ENCODE measurements at regions not wholly inside any gene's neighbourhood (a gene's known extent, or its start where the extent isn't known, plus 50 kb on each side); places are given as distances from the start of the nearest gene placed in this dataset.

DNA sequence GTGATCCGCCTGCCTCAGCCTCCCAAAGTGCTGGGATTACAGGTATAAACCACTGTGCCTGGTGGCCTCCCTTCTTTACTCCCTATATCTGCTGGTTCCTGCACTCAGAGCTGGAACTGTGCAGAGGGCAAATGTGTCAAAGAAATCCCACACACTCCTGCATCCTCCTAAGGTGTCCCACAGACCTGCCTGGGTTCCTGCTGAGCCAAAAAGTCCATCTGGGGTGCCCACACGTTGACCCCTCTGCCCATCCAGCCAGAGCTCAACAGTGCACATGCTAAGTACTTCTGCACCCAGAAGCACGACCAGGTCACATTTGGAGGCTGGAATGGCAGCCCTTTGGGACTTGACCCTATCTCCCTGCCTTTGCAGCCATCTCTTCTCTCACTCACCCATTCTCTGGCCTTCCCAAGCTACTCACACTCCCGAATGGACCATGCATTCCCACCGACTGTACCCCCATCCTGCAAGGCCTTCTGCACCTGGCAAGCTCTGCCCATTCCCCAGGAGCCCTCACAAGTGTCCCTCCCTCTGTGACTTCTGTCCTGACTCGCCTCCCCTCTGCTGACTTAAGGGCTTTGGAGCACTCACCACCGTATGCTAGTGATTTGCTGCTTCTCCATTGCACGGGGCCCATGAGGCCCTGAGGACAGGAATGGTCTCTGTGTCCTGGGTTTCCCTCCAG, 152.1 kb downstream of the KCTD15 start:
- DNase-seq (ENCODE audit: low spot score), result no peak

DNA sequence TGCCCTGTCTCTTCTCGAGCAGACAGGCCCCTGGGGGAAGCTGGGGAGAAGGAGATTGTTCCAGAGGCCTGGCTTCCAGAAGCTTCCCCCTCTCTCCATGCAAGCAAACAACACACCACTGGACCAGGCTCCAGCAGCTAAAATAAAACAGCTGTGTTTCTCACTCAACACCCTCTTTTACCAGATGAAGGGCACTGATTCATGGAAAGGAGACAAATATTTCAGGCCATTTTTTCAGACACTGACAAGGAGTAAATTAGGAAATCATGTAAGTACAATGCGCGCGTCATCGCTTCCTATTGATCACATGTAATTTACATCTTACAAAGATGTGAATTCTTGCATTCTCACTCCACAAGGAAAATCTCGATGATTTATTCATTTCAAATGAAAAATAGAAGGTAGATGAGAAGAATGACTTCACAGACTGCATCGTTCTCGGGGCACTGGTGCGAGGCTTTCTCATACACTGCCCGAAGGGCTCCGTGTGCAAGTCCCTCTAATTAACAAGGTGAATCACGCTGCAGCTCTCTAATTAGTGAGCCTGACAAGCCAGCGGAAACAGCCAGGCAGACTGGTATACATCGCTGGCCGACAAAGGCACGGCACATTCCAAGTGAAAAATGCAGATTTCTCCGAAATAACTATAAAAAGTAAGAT, 153.6 kb downstream of the KCTD15 start:
- no peak for DNase-seq (ENCODE audit: low spot score)

DNA sequence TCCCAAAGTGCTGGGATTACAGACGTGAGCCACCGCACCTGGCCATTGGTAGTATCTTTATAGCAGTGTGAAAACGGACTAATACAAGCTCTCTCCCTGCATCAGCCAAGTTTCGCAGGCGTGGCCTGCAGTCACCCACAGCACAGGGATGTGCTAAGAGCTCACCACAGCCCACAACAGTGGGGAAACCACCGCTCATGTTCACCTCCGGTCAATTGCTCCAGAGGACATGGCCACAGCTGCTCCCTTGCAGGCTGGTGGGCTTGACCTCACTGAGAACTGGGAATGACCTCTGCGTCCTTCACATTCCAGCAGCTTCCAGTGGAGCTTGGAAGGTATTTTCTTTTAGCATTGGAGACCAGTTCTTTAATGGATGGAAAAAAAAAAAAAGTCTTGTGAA, 156.4 kb downstream of the KCTD15 start:
- DNase-seq (ENCODE audit: low spot score), result no peak

DNA sequence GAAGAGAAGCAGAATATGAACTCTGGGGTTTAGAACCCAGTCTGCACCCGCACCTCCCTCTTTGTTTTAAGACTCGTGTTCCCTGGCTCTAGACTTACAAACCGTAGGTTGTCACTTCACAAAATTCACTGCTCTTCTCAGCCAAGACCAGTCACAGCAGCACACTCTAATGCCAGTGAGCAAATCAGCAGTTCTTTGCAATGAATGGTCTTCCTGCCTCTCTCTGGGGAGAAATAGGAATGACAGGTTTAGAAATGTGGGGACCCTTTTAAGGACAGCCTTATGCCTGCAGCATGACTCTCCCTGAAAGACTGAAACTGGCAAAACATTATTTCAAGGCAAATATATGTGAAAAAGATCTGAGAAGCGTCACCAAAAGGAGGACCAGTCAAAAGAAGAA, 156.9 kb downstream of the KCTD15 start:
- no peak for DNase-seq (ENCODE audit: low spot score)

DNA sequence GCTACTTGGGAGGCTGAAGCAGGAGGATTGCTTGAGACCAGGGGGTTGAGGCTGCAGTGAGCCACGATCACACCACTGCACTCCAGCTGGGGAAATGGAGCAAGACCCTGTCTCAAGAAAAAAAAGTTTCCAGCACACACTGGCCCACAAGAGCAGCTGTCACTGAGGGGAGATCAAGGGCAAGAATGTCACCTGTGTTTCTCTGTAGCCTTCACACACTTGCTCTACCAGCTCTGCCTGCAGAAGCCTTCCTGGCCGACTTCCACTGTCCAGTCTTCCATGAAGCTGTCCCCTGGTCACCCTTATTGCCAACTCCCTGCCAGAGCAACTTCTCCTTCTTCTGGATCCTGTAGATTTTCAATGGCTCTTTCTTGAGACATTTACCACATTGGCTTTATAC, 158.0 kb downstream of the KCTD15 start:
- DNase-seq (ENCODE audit: low spot score), result no peak

DNA sequence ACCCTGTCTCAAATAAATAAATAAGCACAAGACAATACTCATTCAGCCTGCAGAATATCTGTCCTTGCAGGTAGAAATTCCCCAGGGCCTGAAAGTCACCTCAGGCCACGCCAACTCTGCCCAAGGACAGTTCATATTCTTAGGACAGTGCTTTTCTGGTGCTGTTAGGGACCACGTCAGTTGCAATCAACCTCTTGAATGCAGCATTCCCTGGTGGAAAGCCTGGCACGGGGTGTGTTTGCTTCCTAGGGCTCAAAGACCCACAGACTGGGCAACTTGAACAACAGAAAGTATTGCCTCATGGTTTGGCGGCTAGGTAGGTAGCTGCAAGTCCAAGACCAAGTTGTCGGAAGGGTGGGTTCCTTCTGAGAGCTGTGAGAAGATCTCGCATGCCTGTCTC, 160.3 kb downstream of the KCTD15 start:
- DNase-seq (ENCODE audit: low spot score), result no peak

DNA sequence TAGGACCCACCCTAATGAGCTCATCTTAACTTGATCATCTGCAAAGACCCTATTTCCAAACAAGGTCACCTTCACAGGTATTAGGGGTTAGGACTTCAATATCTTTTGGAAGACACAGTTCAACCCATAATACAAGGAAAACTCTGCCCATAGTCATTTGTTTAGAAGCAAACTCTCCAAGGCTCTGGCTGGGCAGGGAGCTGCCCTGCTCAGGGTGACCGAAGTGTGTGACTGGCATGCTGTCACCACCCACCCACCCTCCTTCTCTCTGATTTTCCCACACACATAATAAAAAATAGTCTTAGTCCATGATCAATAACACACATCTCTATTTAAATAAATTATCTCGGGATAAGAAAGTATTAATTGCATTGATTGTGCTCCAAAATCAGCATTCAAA, 161.1 kb downstream of the KCTD15 start:
- no peak for DNase-seq (ENCODE audit: low spot score)

DNA sequence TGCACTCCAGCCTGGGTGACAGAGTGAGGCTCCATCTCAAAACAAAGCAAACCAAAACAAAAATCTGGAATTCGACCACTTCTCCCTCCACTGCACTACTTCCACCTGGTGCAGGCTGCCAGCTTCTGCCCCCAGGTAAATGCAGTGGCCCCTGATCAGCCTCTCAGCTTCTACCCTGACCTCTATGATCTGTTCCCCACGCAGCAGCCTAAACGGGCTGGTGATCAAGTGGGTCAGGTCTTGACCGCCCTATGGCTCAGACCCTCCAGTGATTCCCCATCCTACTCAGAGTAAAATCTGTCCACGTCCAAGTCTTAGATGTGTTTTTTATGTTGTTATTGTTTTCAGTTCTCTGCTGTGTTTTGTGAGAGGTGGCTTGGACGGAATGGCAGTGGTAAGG, 163.9 kb downstream of the KCTD15 start:
- no peak for DNase-seq (ENCODE audit: low spot score)

DNA sequence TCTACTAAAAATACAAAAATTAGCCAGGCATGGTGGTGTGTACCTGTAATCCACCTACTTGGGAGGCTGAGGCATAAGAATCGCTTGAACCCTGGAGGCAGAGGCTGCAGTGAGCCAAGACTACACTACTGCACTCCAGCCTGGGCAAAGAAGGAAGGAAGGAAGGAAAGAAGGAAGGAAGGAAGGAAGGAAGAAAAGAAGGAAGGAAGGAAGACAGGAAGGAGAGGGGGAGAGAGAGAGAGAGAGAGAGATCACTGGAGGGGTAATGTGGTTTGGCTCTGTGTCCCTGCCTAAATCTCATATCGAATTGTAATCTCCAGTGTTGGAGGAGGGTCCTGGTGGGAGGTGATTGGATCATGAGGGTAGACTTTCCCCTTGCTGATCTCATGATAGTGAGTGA, 165.5 kb downstream of the KCTD15 start:
- DNase-seq (ENCODE audit: low spot score), result no peak

DNA sequence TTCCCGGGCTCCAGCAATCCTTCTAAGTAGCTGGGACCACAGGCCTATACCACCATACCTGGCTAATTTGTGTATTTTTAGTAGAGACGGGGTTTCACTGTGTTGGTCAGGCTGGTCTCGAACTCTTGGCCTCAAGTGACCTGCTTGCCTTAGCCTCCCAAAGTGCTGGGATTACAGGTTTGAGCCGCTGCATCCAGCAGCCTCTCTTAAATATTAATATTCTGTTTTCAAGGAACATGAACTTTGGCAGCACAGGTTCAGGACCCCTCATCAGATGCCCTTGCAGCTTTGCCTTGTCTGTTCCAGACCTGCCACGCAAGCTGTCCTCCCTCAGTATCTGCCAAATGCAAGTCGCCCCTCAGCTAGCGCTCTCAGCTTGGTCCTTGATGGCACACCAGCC, 166.8 kb downstream of the KCTD15 start:
- DNase-seq (ENCODE audit: low spot score), result no peak

DNA sequence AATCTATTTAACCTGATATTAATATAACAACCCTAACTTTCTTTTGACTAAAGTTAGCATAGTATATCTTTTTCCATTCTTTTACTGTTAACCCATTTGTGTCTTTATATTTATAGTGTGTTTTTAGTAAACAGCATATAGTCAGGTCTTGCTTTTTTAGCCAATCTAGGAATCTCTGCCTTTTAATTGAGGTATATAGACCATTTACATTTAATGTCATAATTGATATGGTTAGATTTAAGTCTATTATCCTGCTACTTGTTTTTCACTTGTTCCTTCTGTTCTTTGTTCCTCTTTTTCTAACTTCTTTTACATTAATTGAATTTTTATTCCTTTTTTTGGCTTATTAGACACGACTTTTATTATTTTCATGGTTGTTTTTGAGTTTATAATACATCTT, 174.4 kb downstream of the KCTD15 start:
- no peak for DNase-seq (ENCODE audit: low spot score)

DNA sequence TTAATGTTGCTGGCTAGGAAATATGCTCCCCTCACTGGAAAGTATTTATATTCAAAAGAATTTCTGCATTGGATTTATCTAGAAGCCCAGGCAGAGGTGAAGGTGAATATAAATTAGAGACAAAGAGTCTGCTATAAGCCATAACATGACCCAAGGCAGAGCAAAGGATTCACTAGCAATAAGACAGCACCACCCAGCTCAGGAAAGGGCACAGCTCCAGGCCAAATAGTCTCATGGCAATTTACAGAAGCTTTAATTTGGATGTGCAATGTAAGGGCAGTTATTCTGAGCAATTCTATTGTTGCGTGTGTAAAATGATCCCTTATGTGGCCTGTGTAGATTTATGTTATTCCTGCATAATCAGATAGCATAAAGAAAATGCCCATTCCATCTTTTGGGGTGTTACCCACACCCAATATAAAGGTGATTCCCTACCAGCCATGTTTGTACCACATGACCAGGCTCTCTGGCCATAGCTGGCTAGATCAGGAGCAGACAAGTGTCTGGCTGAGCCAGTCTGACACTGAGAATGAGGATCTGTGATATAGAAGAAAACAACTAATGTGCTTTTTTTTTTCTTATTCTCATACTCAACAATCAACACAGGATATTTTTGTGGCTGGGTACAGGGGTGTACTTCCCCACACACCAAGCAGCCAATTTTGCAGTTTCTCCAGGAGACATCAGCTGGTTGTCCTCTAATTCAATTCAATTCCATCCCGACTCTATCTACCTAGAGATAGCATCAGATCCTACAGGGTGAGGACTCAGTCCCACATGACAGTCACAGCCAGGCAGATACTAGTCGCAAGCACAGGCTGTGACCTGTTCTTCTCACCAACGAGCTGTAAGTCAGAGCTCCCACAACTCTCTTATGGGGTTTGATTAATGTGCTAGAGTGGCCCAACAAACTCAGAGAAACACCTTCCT, 181.4 kb downstream of the KCTD15 start:
- DNase-seq (ENCODE audit: low spot score), result no peak

DNA sequence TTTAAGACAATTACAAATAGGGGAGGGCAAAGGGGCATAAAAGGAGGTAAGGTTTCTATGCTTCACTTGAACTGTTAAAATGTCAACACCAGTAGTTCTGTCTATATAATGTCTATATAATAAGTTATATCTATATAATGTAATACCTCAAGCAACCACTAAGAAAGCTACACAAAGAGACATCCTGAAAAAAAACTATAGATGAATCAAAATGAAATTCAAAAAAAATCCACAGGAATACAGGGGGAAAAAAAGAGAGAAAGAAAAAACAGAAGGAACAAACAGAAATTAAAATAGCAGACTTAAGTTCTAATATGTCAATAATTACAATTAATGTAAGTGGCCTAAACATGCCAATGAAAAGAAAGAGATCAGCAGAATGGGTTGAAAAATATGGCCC, 186.0 kb downstream of the KCTD15 start:
- DNase-seq (ENCODE audit: low spot score), result no peak

DNA sequence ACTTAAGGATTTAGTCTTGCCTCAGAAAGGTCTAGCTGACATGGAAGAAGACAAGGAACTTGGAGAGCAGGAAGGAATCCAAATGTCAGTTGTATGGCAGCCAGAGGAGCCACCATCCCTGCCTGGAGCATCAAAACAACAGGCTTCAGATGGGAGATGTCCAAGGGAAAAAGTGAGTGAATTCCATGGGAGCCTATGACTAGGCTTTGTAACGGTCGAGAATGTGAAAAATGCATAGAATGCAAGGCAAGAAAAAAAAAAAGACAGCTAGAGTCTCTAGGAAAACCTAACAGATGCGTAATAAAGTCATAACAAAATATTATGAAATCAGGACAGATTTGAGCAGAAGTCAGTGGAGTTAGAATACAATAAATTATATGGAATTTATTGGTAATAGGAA, 183.7 kb upstream of the LSM14A start:
- DNase-seq (ENCODE audit: low spot score), result no peak

DNA sequence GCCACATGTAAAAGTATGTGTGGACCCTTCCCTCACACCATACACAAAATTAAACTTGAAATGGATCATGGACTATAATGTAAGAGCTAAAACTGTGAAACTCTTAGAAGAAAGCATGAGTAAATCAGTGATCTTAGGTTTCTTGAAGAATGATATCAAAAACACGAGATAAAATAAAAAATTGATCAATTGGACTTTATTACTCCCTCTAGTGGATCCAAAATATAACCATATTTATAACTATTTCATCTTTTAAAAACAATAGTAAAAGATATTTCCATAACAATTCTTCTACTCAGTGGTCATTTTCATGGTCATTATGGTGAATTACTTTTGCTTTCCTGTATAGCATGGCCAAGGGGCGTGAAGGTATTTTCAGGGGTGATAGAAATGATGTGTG, 174.6 kb upstream of the LSM14A start:
- DNase-seq (ENCODE audit: low spot score), result no peak

DNA sequence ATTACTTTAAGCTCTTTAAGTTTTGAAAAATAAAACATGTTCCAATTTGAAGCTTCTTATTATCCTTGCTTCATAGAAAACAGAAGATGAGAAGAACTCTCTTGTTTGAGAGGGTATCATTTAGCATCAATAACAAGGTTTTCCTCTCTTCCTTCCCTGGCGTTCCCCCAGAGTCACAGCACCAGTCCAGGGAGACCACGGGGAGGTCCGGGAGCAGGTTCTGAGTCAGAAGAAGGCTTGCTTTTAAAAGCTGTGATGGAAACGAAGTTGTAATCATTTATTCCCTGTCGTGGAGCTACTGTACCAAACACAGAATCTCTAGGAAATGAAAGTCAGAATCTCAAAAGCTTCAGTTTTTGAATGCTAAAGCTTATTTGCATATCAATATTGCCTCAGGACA, 174.0 kb upstream of the LSM14A start:
- DNase-seq (ENCODE audit: low spot score), result no peak

DNA sequence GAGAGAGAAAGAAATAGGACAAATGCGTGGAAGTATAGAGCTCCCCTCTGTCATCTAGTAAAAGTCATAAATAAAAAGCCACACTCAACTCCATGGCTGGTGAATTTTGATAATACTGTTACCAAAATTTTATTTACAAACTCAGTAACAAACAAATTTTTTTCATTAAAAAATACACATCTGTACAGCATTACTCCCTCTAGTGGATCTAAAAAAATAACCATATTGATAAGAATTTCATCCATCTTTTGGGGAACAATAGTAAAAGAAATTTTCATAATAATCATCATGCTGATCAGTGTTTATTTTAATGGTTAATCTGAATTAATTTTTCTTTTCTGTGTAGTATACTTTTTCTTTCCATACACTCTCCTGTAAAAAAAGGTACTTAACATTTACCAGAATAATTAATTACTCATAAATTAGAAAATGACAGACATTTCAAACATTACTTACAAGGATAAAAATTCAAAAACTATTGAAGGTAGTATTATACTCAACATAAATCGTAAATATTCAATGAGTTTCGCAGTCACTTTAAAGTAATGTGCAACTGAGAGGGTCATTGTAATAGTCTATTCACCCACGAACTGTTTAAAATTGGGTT, 173.5 kb upstream of the LSM14A start:
- no peak for DNase-seq (ENCODE audit: low spot score)

DNA sequence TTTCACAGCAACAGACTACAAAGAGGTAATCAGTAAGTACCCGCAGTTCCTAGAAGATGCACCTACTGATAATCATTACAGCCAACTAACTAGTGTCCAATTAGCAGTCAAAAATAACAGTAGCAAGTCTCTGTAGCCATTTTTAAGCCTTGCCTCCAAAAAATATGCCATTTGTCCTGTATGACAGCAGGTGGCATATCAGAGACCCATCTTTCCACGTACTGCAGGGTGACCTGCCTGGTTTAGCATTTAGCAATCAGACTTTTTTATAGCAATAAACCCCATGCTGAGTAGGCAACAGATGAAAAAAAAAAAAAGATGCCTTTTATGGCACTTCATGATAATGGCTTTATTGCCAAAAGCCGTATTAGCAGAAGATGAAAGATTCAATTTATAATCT, 155.3 kb upstream of the LSM14A start:
- no peak for DNase-seq (ENCODE audit: low spot score)

DNA sequence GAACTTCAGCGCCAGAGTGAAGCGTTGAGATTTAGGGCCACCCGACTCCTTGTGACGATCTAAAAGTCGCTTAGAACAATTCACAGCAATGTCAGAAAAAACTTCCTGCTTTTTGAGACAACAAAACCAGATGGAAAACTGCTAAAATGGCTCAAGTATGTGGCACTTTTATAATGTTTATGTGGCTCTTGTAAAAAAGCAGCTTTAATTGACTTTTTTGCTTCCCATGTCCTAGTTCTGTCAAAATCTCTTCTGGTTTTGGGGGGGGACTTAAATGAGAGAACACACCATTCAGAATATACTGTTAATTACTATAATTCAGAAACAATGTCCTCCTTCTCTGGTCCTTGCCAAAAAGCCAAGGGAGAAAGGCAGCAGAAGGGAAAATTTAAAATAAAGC, 154.7 kb upstream of the LSM14A start:
- DNase-seq (ENCODE audit: low spot score), result no peak

DNA sequence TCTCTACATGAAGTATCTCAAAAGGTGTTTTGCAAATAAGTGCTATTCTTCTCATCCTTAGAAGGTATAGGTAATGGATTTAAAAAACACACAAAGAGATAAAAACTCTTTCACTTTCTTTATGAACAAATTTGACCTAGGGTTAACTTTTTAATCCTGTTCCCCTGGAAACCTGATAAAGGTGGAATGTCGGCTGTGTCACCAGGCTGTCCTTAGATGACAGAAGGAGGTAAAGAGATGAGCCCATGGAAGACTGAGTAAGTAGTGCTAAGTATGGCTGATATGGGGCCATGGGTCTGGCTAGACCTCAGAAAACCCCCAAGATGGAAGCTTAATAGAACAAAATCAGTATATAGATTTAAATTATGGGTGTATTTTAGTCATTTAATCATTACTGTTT, 153.8 kb upstream of the LSM14A start:
- DNase-seq (ENCODE audit: low spot score), result no peak

DNA sequence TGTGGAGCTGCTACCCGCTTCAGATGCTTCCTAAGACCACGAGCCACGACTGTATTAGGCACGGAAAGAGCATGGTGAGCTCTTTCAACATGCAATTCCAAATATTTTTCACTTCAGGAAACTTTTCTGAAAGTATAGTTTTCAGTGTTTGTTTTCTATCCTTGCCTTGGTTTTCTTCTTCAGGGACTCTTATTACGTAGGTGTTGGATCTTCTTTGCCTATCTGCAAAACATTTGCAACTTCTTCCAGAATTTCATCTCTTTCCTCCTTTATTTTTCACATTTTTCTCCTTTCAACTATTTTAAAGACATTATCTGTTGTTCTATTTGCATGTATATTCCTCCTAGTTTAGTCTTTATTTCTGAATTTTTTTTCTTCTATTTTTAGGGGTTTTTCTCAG, 148.9 kb upstream of the LSM14A start:
- no peak for DNase-seq (ENCODE audit: low spot score)

DNA sequence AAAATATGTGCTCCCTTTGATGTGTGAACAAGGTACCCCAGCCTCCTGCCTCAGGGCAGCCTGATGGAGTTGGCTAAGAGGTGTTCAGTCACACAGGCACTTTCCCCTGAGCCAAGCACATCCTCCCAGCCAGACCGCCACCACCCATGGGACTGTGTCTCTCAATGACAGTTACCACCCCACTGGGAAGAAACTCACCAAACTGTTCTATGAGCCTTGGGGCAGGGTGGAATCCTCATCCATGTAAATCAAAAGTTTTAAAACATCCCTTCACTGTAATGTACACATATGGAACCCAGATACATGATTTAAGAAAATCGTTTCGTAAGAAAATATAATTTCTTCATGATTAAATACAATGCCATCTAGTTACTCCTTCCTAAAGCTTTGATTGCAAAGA, 138.4 kb upstream of the LSM14A start:
- DNase-seq (ENCODE audit: low spot score), result no peak
